Activated CD4-positive, alpha-beta memory T cell treated with anti-CD3 and anti-CD28 coated beads, Interleukin-2, amount 10 ng/mL, durations not matched to agents 7 days and 5 days (primary cell): ENCODE measurements at regions not wholly inside any gene's neighbourhood (a gene's known extent, or its start where the extent isn't known, plus 50 kb on each side); places are given as distances from the start of the nearest gene placed in this dataset.
A peak's percentile ranks its signal among the peaks of the same experiment; 100 is the strongest.

ENCODE experiments used
- CTCF ChIA-PET: fragments of 350-600 bp; sonication (Branson Sonifier 250); formaldehyde crosslinking; loops from one replicate; lab custom pipeline; 2021; ENCODE audit warnings: antibody characterized with exemption, inconsistent platforms; lab: Charles Lee
- POLR2A ChIA-PET: fragments of 350-600 bp; sonication (Branson Sonifier 250); formaldehyde crosslinking; loops from one replicate; lab custom pipeline; 2021; ENCODE audit warnings: antibody characterized with exemption; lab: Charles Lee
- DNase-seq: peaks from one replicate; pipeline ENCODE4 v3.0.0-alpha.2; 2020
- H3K27ac Mint-ChIP-seq: one replicate; pipeline ENCODE4 v1.8.0; 2021; ENCODE audit warnings: mild to moderate bottlenecking, mixed read lengths
- H3K27me3 Mint-ChIP-seq: one replicate; pipeline ENCODE4 v1.8.0; 2021; ENCODE audit warnings: mixed read lengths
- H3K36me3 Mint-ChIP-seq: one replicate; pipeline ENCODE4 v1.8.0; 2021; ENCODE audit warnings: low read depth, mixed read lengths
- H3K4me1 Mint-ChIP-seq: one replicate; pipeline ENCODE4 v1.8.0; 2021; ENCODE audit warnings: mixed read lengths
- H3K4me3 Mint-ChIP-seq: one replicate; pipeline ENCODE4 v1.8.0; 2021; ENCODE audit warnings: mild to moderate bottlenecking, mixed read lengths
- H3K9me3 Mint-ChIP-seq: one replicate; pipeline ENCODE4 v1.8.0; 2021; ENCODE audit warnings: mixed read lengths

GRCh38 chr1:229841230-229841629, 215.2 kb downstream of the URB2 start:
- CTCF ChIA-PET = no interaction called here
- Mint-ChIP-seq H3K4me3 (no peak overlapping the region), H3K36me3 (no peaks in the 10 kb centered on the region), H3K27me3 (peaks cover 21% of the 10 kb centered on the region), H3K9me3 (no peaks in the 10 kb centered on the region), H3K4me1 (no peaks in the 10 kb centered on the region), H3K27ac (no peak overlapping the region)
- DNase-seq = no peak
- POLR2A ChIA-PET = no interaction called here

- peaks cover 18% of the 10 kb centered on the region for H3K27me3 Mint-ChIP-seq
- no peaks in the 10 kb centered on the region for H3K36me3 Mint-ChIP-seq
- ChIA-PET POLR2A (no interaction called here), CTCF (no interaction called here)
- no peaks in the 10 kb centered on the region for H3K9me3 Mint-ChIP-seq
- DNase-seq = no peak
- no peaks in the 10 kb centered on the region for H3K4me1 Mint-ChIP-seq
- H3K4me3 Mint-ChIP-seq = no peak overlapping the region
- H3K27ac Mint-ChIP-seq = no peak overlapping the region
Observed at GRCh38 chr1:229842302-229843255, 216.5 kb downstream of the URB2 start.

- no peaks in the 10 kb centered on the region for H3K9me3 Mint-ChIP-seq
- H3K27me3 Mint-ChIP-seq = peaks cover 18% of the 10 kb centered on the region
- no peaks in the 10 kb centered on the region for H3K36me3 Mint-ChIP-seq
- no peak overlapping the region for H3K27ac Mint-ChIP-seq
- POLR2A ChIA-PET = no interaction called here
- DNase-seq = no peak
- no peak overlapping the region for H3K4me3 Mint-ChIP-seq
- CTCF ChIA-PET = no interaction called here
- H3K4me1 Mint-ChIP-seq = no peaks in the 10 kb centered on the region
Observed at GRCh38 chr1:229843627-229844238, 217.7 kb downstream of the URB2 start.

- DNase-seq = no peak
Observed at GRCh38 chr1:229844675-229845074, 218.6 kb downstream of the URB2 start.

GRCh38 chr1:229845410-229846138, 219.5 kb downstream of the URB2 start:
- H3K27ac Mint-ChIP-seq = no peak overlapping the region
- CTCF ChIA-PET = no interaction called here
- peaks cover 11% of the 10 kb centered on the region for H3K27me3 Mint-ChIP-seq
- no peak overlapping the region for H3K4me3 Mint-ChIP-seq
- POLR2A ChIA-PET = no interaction called here
- H3K4me1 Mint-ChIP-seq = no peaks in the 10 kb centered on the region
- no peaks in the 10 kb centered on the region for H3K9me3 Mint-ChIP-seq
- no peak for DNase-seq
- H3K36me3 Mint-ChIP-seq = no peaks in the 10 kb centered on the region

More at GRCh38 chr1:229844675-229845074, 218.6 kb downstream of the URB2 start:
- Mint-ChIP-seq H3K4me3 (no peak overlapping the region), H3K36me3 (no peaks in the 10 kb centered on the region), H3K27ac (no peak overlapping the region), H3K9me3 (no peaks in the 10 kb centered on the region), H3K4me1 (no peaks in the 10 kb centered on the region), H3K27me3 (peaks cover 15% of the 10 kb centered on the region)
- CTCF ChIA-PET = no interaction called here
- POLR2A ChIA-PET = no interaction called here

- CTCF ChIA-PET = no interaction called here
- no peaks in the 10 kb centered on the region for H3K36me3 Mint-ChIP-seq
Observed at GRCh38 chr1:229846351-229846750, 220.3 kb downstream of the URB2 start.

GRCh38 chr1:229848752-229849677, 218.0 kb upstream of the GALNT2 start:
- no peaks in the 10 kb centered on the region for H3K36me3 Mint-ChIP-seq

More at GRCh38 chr1:229846351-229846750, 220.3 kb downstream of the URB2 start:
- no peak for DNase-seq
- Mint-ChIP-seq H3K9me3 (no peaks in the 10 kb centered on the region), H3K27ac (no peak overlapping the region), H3K4me1 (no peaks in the 10 kb centered on the region), H3K4me3 (no peak overlapping the region), H3K27me3 (peaks cover 11% of the 10 kb centered on the region)
- POLR2A ChIA-PET = no interaction called here

GRCh38 chr1:229851511-229851910, 215.5 kb upstream of the GALNT2 start:
- H3K4me3 Mint-ChIP-seq = no peak overlapping the region
- no peak for DNase-seq
- H3K4me1 Mint-ChIP-seq = peaks cover 4% of the 10 kb centered on the region
- ChIA-PET POLR2A (no interaction called here), CTCF (no interaction called here)
- no peaks in the 10 kb centered on the region for H3K36me3 Mint-ChIP-seq
- H3K27ac Mint-ChIP-seq = no peak overlapping the region
- no peaks in the 10 kb centered on the region for H3K9me3 Mint-ChIP-seq
- H3K27me3 Mint-ChIP-seq = peaks cover 3% of the 10 kb centered on the region

More at GRCh38 chr1:229848752-229849677, 218.0 kb upstream of the GALNT2 start:
- Mint-ChIP-seq H3K9me3 (no peaks in the 10 kb centered on the region), H3K27me3 (peaks cover 11% of the 10 kb centered on the region), H3K4me1 (no peaks in the 10 kb centered on the region), H3K4me3 (no peak overlapping the region), H3K27ac (no peak overlapping the region)
- no peak for DNase-seq
- ChIA-PET CTCF (interaction anchor here (1.0 to 1.7 kb wide), 2 partner anchors 25 to 188 kb away, joined by 3 to 8 read pairs; no protein-coding TSS in a partner anchor), POLR2A (no interaction called here)

- H3K27ac Mint-ChIP-seq = no peak overlapping the region
- H3K27me3 Mint-ChIP-seq = peaks cover 3% of the 10 kb centered on the region
- ChIA-PET POLR2A (no interaction called here), CTCF (no interaction called here)
- H3K4me1 Mint-ChIP-seq = peaks cover 4% of the 10 kb centered on the region
- no peaks in the 10 kb centered on the region for H3K36me3 Mint-ChIP-seq
- no peaks in the 10 kb centered on the region for H3K9me3 Mint-ChIP-seq
- H3K4me3 Mint-ChIP-seq = no peak overlapping the region
- DNase-seq = no peak
Observed at GRCh38 chr1:229853751-229854150, 213.3 kb upstream of the GALNT2 start.

- CTCF ChIA-PET = no interaction called here
- Mint-ChIP-seq H3K27ac (no peak overlapping the region), H3K4me3 (no peak overlapping the region), H3K27me3 (no peaks in the 10 kb centered on the region), H3K4me1 (peaks cover 4% of the 10 kb centered on the region), H3K36me3 (no peaks in the 10 kb centered on the region), H3K9me3 (no peaks in the 10 kb centered on the region)
- no peak for DNase-seq
- POLR2A ChIA-PET = no interaction called here
Observed at GRCh38 chr1:229854620-229855019, 212.4 kb upstream of the GALNT2 start.

- H3K36me3 Mint-ChIP-seq = no peaks in the 10 kb centered on the region
- H3K4me1 Mint-ChIP-seq = peaks cover 4% of the 10 kb centered on the region
- H3K9me3 Mint-ChIP-seq = no peaks in the 10 kb centered on the region
- peak overlapping the region; percentile 50 for H3K4me3 Mint-ChIP-seq
- peak; percentile 18 for DNase-seq
- CTCF ChIA-PET = no interaction called here
- POLR2A ChIA-PET = no interaction called here
- no peak overlapping the region for H3K27ac Mint-ChIP-seq
- no peaks in the 10 kb centered on the region for H3K27me3 Mint-ChIP-seq
Observed at GRCh38 chr1:229856009-229856650, 210.9 kb upstream of the GALNT2 start.

- Mint-ChIP-seq H3K36me3 (no peaks in the 10 kb centered on the region), H3K27me3 (peaks cover 2% of the 10 kb centered on the region), H3K9me3 (no peaks in the 10 kb centered on the region), H3K27ac (no peak overlapping the region), H3K4me1 (peaks cover 4% of the 10 kb centered on the region), H3K4me3 (no peak overlapping the region)
- POLR2A ChIA-PET = no interaction called here
- DNase-seq = no peak
- CTCF ChIA-PET = no interaction called here
Observed at GRCh38 chr1:229857585-229857984, 209.5 kb upstream of the GALNT2 start.
